Kasumi-1 (cell line): ENCODE measurements at regions not wholly inside any gene's neighbourhood (a gene's known extent, or its start where the extent isn't known, plus 50 kb on each side); places are given as distances from the start of the nearest gene placed in this dataset.
"Not testable (repeated sequence)": the region's sequence is repeated elsewhere in the genome, so short reads cannot be mapped to it uniquely, and the experiment has no call there.

Experiments
- DNase-seq, 2 experiments: peaks; one replicate each; lab custom pipeline; 2025; lab: John Stamatoyannopoulos, UW

DNA sequence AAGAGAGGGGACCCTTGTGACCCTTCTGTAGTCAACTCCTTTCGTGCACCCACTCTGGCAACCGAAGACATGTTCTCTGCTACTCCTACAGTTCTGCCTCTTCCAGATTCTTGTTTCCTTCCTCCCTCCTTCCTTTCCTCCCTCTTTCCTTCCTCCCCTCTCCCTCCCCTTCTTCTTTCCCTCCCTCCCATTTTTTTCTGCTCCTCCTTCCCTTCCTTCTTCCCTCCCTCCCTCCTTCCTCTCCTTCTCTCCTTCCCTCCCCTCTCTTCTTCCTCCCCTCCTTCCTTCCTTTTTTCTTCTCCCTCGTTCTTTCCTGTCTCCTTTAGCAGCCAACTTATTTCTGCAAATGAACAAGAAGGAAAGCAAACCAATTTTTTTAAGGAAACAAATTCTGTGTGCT lies 111.5 kb downstream of the NPTX2 start:
- DNase-seq: no peak

DNA sequence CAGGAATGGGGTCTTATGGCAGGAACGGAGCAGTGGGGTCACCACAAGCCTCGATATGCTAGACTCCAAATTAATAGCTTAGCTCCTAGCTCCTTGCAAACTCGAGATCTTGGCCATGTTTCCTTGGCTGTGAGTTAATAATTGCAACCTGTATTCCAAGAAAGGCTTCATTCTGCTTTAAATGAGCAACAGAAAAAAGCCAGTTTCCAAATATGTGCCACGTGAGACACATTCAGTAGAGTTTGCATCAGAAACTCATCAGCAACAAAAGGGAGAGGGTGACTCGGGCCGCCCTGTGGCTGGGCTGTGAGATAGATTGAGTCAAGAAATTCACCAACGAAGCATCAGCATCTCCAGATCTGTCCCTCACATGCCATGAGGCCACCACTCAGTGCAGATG lies 112.0 kb downstream of the NPTX2 start:
- DNase-seq: no peak

DNA sequence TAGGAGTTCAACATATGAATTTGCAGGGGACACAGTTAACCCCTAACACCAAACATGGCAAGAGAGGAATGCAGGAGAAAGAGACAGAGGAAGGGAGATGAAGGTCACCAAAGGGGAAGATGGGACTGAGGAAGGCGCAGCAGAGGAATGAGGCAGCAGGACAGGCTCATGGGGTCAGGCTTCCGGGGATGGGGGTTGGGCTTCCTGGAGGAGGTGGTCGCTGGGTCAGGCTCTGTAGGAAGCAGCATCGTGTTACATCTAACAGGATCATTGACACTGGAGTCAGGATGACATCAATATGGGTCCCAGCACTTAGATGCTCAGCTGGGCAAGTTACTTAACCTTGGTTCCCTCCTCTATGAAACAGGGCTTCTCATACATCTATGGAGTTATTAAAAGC lies 113.2 kb downstream of the NPTX2 start:
- no peak for DNase-seq

DNA sequence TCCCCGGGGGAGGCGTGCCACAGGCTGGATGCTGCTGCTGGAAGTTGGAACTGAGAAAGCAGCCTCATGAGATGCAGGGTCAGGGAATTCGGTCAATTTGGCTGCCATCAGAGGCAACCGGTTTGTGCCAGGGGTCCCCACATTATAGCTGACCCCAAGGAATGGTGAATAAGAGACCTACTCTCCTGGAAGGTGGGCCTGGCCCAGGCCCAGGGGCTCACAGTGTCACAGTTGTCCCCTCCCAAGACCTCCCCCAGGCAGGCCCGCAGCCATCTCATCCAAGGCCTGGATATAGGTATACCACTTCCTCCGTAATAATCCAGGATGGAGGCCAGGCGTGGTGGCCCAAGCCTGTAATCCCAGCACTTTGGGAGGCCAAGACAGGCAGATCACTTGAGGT lies 114.6 kb downstream of the NPTX2 start:
- no peak for DNase-seq

DNA sequence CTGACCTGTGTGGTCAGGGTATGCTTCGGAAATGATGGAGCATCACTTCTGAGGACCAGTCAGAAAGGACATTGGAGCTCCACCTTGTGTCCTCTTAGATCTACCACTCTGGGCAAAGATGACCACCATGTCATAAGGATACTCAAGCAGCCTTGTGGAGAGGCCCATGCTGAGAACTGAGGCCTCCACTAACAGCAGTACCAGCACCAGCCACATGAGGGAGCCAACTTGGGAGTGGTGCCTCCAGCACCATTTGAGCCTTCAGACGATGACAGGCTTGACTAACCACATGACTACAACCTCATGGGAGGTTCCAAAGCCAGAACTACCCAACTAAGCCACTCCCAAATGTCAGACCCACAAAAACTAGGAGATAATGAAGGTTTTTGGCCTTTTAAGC lies 116.0 kb downstream of the NPTX2 start:
- peak; percentile 59 to 61 for DNase-seq

DNA sequence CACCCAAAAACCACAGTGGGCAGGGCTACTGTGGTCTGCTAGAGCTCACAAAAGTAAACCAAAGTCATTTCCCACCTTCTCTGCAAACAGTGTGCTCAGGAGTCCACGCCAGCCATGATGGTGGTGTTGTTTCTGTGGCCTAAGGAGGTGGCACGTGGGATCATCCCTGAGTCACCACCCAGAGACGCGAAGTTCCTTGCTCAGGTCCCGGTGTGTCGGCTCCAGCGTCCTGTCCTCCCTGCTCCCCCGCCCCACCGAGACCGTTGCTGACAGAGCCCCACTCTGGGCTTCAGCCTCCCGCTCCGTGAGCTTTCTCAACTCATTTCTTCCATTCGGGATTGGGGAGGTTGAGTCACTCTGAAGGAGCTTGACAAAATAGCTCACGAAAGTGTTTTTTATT lies 118.7 kb downstream of the NPTX2 start:
- DNase-seq: no peak

DNA sequence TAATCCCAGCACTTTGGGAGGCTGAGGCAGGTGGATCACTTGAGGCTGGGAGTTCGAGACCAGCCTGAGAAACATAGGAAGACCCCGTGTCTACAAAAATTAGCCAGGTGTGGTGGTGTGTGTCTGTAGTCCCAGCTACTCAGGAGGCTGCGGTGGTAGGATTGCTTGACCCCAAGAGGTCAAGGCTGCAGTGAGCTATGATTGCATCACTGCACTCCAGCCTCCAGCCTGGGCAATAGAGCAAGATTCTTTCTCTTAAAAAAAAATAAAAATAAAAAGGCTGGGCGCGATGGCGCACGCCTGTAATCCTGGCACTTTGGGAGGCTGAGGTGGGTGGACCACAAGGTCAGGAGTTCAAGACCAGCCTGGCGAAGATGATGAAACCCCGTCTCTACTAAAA lies 119.4 kb downstream of the NPTX2 start:
- not testable (repeated sequence) for DNase-seq

DNA sequence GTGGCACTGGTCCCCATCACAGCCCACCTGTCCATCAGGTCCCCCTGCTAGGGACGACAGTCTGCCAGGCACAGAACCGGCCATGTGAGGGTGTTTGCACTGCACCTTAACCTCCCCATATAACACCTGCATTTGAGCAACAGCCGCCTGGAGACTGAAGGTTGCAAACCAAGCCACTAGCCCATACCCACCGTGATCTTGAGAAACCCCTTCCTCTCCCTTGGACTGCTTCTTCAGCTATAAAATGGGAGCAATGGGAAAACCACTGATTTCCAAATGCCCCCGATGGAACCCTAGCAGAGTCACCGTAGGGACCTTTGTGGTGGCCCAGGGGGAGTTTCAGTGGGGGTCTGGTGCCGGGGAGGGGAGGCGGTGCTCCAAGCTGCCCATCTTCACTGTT lies 120.1 kb downstream of the NPTX2 start:
- no peak for DNase-seq

DNA sequence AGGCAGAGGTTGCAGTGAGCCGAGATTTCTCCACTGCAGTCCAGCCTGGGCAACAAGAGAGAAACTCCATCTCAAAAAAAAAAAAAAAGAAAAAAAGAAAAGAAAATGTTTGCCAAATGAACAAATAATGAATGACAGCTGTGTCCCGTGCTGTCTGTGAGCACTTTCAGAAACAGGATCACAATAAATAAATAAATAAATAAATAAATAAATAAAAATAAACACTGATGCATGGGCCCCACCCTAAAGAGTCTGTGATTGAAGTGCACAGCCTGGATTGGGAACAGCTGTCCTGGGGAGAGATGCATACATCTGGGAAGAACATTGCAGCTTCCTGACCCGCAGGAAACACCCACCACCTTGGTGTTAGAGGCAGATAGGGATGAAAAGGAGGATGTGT lies 123.6 kb downstream of the NPTX2 start:
- DNase-seq: no peak

DNA sequence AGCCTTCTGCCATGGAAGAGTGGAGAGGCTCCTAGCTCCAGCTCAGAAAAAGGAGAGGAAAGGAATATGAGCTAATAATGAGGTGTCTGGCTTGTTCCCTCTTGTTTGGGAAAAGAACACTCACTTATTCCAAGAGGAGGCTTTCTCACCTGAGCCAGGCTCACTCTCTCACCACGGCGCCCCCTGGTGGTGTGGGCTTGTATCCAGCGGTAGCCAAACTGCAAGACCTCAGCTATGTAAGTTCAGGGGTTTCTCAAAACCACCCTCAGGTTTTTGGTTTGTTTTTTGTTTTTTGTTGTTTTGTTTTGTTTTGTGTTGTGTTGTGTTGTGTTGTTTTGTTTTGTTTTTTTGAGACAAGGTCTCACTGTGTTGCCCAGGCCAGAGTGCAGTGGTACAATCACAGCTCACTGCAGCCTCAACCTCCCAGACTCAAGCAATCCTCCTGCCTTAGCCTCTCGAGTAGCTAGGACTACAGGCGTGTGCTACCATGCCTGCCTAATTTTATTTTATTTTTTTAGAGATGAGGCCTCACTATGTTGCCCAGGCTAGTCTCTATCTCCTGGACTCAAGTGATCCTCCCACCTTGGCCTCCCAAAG lies 124.0 kb downstream of the TMEM130 start:
- DNase-seq: peak; percentile 24 to 50

DNA sequence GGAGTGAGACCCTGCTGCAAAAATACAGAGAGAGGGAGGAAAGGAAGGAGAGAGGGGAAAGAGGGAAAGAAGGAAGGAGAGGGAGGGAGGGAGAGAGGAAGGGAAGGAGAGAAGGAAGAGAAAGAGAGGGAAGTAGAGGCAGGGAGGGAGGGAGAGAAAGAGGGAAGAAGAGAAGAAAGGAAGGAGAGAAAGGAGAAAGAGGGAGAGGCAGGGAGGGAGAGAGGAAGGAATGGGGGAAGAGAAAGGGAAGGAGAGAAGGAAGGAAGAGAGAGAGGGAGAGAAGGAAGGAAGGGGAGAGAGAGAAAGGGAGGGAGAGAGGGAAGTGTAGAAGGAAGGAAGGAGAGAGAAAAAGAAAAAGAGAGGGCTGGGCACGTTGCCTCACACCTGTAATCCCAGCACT lies 121.7 kb downstream of the TMEM130 start:
- no peak for DNase-seq

DNA sequence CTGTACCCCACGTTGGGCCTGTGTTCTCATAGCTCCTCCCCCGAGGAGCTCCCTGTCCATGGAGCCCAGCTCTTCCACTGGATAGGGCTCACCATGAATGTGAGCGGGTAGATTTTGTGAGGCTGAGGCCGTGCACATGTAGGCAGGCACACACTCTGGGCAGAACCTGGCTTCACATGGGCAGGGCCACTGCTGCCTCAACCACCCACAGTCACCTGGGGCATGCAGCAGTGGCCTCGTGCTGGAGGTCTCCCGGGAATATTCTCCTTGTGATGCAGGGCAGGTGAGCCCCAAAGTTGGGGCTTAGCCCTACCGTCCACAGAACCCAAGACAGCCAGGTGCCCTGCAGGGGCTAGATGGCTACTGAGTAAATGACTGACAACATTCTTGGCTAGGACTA lies 116.6 kb downstream of the TMEM130 start:
- no peak for DNase-seq

DNA sequence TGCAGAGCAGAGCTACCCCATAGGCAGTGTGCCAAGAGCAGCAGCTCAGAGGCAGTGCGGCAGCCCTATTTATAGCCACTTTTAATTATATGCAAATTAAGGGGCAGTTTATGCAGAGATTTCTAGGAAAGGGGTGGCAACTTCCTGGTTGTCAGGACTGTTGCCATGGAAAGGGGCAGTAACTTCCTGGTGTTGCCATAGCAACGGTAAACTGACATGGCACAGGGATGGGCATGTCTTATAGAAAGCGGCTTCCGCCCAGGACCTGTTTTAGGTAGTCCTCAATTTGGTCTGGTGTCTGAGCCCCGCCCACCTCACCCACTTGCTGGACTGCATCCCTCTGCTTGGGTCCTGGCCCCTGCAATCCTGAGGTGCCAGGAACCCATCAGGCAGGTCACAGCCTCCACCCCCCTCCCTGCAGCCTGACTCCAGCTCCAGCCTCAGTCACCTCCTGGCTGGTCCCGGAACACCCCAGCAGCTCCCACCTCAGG lies 115.8 kb downstream of the TMEM130 start:
- DNase-seq: no peak

DNA sequence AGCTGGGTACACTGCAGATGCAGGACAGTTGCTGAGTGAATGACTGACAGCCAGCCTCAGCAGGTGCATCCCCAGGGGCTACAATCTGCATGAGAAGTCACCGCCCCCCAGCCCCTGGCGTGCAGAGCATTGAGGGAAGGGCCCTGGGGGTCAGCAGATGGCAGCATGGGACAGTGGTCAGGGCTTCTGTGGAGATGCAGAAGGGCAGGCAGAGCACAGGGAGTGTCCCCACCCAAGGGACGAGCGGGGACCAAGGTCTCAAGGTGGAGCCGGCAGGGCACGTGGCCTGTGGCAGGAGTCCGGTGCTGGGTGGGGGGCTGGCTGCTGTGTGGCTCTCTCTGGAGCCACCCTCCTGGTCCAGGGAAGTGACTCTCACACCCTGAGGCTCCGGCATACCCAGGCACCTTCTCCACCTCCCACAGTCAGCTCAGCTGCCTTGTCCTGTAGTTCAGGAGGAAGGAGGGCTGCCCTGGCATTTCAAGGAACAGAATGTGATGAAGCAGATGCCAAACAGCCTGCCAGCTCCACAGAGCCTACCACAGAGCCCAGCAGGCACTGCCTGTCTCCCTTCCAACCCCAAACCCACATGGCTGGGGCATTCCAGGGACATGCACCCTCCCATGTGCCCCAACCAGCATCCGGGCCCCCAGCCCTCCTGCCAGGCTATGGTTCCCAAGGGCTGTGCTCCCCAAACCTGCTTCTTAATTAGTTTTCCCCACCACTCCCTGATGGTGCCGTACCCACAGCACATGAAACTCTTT lies 114.5 kb downstream of the TMEM130 start:
- DNase-seq: no peak

DNA sequence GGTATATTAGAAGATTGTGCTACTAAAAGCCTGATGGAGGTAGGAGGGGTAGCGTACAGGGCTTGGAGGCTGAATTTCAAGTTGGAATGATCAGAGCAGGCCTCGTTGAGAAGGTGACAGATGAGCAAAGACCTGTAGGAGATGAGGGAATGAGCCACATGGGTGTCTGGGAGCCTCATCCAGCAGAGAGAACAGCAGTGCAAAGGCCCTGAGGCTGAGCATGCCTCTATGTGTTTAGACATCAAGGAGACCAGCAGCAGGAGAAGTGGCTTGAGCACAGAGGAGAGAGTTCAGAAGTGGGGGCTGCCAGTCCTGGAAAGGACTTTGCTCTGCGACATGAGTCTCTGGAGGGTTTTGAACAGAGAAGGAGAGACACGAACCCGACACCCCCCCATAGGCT lies 111.7 kb downstream of the TMEM130 start:
- no peak for DNase-seq

DNA sequence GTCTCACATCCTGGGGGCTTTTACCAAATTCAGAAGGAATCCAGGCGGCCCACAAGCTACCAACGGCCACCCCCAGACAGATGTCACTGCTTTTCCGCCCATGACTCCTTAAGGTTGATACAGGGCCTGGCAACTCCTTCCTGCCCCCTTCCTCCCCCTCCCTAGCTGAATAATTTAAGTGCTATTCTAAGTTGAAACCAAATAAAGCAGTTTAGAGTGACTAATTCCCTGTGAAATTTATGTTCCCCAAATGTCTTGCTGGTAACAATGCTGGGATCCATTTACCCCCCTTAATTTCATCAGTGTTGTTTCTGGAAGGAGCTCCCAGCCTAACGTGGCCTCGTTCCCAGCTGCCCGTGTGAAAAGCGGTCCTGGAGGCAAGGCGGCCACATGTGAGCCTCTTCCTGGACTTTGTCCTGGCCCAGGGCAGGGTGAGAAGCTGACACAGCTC lies 109.6 kb downstream of the TMEM130 start:
- DNase-seq: no peak

DNA sequence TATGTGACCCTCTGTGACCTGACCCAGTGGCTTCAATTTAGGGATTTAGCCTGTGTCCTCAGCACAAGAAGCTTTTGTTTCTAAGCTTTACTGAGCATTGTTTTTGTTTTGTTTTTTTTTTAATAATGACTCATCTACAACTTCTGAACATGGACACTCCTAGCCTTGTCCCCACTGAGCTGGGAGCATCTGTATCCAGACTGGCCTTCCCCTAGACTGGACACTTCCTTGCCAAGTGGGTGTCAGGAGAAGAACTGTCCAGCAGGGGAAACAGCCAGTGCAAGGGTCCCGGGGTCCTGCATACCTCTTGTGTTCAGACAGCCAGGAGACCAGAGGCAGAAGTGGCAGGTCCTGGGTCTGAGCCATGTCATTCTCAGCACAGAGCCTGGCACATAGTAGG lies 108.6 kb downstream of the TMEM130 start:
- DNase-seq: no peak

DNA sequence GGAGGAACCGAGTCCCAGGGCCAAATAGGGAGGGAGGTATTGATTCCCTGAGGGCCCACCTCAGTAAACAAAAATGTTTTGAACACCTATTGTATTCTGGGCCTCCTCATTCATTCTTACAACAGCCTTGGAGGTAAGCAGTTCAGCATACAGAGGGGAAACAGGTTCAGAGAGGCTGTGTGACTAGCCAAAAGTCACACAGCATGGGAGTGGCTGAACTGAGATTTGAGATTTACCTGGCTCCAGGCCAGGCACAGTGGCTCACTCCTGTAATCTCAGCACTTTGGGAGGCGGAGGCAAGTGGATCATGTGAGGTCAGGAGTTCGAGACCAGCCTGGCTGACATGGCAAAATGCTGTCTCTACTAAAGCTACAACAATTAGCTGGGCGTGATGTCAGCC lies 107.2 kb downstream of the TMEM130 start:
- DNase-seq: no peak

DNA sequence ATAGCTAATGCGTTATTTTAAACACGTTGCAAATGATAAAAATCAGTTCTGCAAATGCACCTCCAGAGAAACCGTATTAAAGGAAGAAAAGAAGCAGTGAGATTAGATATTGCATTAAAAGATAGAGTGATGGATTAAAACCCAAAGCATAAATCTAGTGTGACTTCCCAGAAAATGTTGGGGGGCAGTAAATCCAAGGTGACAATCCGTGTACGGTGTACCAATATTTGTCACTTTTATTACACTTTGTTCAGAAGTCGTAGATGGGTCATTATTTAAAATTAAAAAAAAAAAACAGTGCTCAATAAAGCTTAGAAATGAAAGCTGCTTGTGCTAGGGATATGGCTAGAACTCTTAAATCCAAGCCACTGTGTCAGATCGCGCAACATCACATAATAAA lies 106.4 kb downstream of the TMEM130 start:
- DNase-seq: no peak

DNA sequence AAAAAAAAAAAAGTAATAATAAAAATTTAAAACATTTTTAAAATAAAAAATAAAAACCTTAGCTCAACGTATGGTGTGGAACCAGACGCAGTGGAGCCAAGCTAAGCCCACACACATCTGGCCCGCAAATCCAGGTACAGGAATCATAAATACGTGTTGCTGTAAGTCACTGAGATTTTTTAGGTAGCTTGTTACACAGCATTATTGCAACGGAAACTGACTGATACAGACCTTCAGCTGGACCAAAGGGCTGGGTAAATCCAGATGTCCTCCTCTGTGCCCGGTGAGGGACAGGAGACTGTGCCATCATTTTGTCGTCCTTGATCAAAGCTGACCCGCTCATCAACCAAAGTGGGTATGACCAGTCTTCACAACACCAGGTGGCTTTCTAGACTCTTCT lies 104.9 kb downstream of the TMEM130 start:
- no peak for DNase-seq

DNA sequence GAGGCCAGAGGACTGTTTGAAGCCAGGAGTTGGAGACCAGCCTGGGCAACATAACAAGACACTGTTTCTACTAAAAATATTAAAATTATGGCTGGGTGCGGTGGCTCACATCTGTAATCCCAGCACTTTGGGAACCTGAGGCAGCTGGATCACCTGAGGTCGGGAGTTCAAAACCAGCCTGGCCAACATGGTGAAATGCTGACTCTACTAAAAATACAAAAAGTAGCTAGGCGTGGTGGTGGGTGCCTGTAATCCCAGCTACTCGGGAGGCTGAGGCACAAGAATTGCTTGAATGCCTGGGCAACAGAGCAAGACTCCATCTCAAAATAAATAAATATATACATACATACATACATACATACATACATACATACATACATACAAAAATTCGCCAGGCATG lies 99.7 kb downstream of the TMEM130 start:
- not testable (repeated sequence) for DNase-seq

DNA sequence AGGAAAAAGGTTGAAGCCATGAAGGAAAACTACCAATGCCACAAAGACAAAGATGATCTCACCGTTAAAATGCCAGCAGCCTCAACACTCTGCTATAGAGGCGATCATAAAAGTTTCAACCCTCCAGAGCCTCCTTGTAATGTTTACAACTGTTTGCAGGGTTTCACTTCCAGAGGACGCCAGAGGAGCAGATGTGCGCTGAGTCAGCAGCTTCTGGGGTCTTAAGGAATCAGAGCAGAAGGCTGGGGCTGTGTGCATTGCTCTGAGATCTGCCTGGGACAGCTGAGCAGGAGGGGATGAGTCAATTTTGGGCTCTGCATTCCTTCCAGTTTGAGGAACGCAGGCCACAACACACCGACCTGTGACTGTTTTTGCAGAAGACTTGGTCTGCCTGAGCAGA lies 98.3 kb downstream of the TMEM130 start:
- no peak for DNase-seq

DNA sequence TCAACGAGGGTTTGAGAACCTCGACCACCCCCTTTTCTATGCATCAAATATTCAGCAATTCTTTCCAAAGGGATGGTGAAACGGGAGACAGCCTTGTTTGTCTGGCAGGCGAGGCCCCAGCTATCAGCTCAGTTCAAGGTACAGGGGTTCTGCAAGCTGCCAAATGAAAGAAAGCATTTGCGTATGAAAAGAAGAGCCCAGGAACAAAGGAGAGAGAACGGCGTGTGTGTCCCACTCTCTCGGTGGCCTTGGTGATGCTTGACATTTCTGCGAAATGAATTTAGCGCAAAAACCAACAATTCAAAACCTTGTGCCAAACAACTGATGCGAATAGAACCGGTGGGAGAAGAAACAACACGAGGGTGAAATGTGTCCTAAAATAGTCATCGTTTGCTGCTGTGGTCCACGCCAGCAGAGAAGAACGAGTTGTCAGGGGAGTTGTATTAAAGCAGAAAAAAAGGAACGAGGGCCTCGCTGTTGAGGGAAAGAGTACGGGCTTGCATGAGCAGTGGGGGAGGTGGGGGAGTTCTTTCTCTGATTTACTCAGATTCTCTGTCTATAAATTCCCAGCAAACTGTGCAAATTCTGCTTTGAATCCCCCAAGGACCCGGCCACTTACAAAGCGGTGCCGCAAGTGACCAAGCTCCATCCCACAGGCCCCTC lies 97.7 kb downstream of the TMEM130 start:
- no peak for DNase-seq
